Cardiac septum (tissue), 1 donor: ENCODE measurements at regions not wholly inside any gene's neighbourhood (a gene's known extent, or its start where the extent isn't known, plus 50 kb on each side); places are given as distances from the start of the nearest gene placed in this dataset.

Experiments
- DNase-seq: peaks from one replicate; pipeline ENCODE4 v3.0.0-alpha.2; 2020; ENCODE audit warnings: low spot score
- intact Hi-C: fragments of 100-400 bp; cut with DNase I; formaldehyde crosslinking; loops from one replicate; pipeline ENCODE4 v1.14.0; 2022
- donor health status: DM: no; HTN: no; CAD: no.

- DNase-seq, result no peak
- intact Hi-C loops, result no loop called here
Measured at GRCh38 chr13:73372666-73373627, 314.1 kb downstream of the KLF5 start.

DNA sequence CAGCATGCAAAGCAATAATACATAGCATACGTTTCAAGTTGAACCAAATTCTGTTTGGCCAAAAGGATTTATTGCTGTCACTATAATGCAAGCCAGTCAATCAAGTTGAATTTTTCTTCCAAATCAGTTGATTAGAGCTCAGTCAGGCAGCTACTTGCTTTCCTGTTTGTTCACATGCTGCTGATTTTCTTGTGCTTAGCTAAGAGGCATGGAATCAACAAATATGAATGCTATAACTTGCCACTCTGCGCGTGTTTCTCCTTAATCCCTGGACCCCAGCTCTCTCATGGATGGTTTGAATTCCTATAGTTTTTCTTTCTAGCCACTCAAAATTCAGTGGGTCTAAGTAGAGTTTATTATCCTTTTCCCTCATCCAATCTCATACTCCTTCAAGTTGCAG is 311.3 kb downstream of the KLF5 start:
- intact Hi-C loops, result no loop called here
- DNase-seq, result no peak

DNA sequence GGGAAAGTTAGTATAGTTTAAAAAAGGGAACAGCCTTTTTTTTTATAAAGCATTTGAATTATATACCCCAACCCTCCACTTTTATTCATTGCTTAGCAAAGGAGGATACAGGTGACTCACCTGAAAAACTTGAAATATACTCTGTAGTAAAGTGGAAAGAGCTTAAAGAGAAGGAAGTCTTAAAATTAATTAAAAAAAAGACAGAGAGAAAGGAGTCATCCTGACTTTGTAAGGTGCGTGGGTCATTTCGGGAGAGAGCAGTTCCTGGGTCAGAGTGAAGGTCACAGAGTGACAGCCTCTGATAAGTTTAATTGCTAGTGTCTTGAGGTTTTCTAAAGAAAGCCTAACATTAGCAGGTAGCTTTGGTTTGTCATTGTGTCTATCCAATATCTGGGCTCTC is 310.3 kb downstream of the KLF5 start:
- no peak for DNase-seq
- intact Hi-C loops, result no loop called here

- no peak for DNase-seq
- intact Hi-C loops, result no loop called here
Measured at GRCh38 chr13:73368608-73369007, 309.8 kb downstream of the KLF5 start.

DNA sequence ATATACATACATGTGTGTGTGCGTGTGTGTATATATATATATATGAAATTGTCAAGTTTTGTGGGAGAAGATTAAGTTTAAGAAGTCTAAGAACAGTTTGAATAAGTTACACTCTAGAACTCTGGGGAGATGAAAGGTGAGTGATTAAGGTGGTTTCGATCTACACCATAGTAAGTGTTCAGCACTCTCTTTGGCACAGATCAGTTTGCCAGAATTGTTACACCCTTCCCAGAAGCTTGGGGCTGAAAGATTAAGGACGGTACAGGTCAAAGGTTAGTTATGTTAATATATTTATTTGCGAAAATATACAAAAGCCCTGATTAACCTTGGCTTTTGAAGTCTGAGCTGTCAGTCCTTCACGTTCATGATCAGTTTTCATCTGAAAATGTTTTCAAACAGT is 309.1 kb downstream of the KLF5 start:
- intact Hi-C loops, result no loop called here

DNA sequence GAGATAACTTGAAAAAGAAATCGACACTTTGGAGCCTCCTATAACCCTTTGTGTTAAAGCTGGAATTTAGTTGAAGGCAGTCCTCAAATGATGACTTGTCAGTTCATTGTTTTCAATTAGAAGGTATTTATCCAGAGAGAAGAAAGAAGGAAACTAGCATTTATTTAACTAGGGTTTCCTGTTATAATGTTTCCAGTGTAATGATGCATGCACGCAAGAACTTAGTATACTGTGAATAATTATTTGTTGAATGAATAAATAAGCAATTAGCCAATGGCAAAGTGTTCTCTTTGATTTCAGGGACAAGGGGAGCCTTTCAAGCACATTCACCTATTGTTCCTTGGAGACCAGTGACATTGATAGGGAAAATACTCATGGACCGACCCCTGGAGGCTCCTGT is 307.4 kb downstream of the KLF5 start:
- DNase-seq, result no peak
- intact Hi-C loops, result no loop called here

More for the DNA sequence above, 309.1 kb downstream of the KLF5 start:
- no peak for DNase-seq

- intact Hi-C loops, result no loop called here
- no peak for DNase-seq
Measured at GRCh38 chr13:73365681-73366080, 306.9 kb downstream of the KLF5 start.

DNA sequence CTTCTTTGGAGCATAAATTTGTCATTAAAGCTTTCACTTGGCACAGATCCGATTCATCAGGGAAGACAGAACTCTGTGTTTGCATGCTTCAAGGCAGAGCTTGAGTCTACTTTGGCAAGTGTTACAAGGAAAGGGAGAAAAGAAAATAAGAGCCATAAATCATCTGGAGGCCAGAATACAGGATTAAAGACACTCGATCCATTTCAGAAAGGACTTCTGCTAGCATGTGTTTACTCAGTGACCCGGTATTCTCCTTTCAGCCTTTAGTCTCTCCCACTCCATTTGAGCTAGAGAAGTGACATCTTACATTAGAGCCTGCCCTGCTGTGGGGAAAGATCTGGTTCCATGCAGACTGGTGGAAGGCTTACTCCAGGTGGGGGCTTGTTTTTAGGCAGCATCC is 306.4 kb downstream of the KLF5 start:
- intact Hi-C loops, result no loop called here
- DNase-seq, result no peak

DNA sequence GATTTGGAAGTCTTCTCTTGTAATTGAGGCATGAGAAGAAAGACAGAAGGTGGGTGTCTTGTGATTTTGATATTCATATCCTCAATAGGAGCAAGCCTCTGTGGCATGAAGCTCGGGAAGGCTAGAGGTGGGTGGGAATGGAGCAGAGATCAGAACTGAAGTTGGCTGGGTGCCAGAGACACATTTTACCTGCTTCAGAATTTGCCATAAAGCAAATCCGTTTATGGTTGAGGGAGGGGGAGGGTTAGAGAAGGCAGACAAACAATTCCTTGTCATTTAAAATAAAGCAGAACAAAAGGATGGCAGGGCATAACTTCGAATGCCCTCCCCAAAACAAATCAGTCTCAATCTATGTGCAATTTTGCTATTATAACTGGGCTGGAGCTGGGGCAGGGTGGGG is 305.9 kb downstream of the KLF5 start:
- intact Hi-C loops, result no loop called here
- DNase-seq, result no peak

DNA sequence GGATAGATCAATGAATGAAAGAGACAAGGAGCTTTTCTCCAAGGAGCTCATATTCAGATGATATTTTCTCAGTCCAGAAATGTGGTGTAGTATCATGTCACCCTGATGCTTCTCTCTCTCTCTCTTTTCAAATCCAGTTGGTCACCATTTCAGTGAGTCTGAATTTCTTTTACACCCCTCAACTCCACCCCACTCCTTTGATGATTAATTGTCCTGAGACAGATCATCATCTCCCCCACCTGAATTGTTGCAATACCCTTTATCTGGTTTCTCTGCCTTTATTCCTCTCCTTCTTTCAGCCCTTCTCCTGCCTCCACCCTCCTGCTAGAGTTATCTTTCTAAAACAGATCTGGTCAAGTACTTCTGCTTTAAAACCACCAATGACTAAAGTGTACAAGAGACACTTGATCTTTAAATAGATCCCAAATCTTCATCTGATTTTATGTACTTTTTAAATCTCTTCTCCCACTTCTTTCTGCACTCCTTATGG is 299.8 kb downstream of the KLF5 start:
- intact Hi-C loops, result no loop called here
- DNase-seq, result no peak

DNA sequence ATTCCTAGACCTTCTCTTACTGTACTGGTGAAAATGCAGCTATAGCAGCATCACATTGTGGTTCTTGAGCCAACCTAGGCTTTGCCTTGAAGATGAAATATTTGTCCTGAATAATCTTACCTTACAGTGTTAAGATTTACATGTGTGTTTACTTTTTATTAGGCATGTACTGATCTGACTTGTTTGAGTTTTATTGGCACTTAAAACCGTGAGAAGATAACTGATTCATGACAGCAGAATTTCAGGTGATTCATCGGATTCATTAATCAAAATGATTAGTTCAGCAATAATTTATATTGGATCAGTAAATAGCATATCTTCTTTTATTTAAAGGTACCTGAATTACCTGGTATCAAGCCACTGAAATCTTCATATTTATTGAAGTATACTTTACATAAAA is 296.3 kb downstream of the KLF5 start:
- DNase-seq, result no peak
- intact Hi-C loops, result no loop called here

DNA sequence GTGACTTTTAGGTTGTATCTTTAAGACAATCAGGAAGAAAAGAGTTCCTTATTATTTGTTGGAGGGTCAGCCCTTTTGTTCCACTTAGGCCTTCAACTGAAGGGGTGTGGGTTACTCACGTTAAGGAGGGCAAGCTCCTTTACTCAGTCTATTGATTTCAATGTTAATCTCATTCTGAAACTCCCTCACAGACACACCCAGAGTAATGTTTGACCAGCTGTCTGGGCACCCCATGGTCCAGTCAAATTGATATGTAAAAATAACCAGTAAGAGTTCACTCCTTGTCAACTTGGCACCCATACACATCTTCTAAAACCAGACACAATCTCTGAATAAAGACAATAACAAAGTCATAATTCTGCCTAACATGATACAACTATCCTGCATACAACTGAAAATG is 292.9 kb downstream of the KLF5 start:
- DNase-seq, result no peak
- intact Hi-C loops, result no loop called here

DNA sequence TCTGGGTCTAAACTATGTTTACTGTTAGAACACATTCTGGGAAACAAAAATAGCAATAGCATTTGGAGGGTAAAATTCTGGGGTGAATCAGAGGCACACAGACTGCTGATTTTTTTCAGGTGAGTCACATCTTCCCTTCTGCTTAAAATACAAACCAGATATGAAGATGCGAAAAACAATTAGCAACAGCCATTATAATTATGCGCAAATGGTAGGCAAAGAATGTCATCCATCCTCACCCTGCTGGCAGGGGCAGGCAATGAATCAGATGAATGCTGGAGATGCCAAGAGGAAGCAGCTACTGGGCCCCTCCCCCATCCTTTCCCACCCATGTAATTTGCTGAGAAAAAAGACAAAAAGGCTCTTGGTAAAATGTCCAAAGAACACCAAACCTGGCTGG is 282.9 kb downstream of the KLF5 start:
- intact Hi-C loops, result no loop called here
- no peak for DNase-seq

DNA sequence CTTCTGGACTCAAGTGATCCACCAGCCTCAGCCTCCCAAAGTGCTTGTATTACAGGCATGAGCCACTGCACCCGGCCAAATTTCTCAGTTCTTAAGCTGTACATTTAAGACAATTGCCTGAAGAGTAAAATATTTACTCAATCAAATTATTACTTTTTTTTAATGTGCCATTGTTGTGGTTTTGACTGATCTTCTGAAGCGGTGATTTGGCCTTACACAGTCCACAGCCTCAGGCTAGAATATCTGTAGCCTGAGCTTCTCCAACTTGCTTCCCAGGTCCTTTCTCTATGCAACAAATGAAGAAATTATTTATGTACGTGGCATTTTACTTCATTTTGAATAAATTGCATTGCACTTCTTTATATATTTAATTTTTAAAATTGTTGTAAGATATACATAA is 281.3 kb downstream of the KLF5 start:
- intact Hi-C loops, result no loop called here
- DNase-seq, result no peak

- intact Hi-C loops, result no loop called here
- DNase-seq, result no peak
Measured at GRCh38 chr13:73339086-73339485, 280.3 kb downstream of the KLF5 start.

DNA sequence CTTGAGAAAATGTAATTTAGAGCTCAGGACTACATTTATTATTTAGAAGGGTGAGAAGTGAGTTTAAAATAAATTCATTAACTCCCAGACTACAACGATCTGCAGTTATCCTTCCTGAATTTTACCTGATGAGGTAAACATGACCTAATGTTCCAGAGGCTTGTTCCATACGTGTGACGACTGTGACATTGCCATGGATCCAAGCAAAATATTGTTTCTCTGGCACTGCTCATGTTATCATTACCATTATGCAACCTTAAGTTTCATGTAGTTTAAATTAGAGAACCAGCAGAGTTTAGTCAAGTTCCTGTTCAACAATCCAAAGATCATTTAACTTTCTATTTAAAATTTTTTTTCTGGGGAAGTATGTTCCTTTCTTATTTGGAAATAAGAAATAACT is 279.6 kb downstream of the KLF5 start:
- intact Hi-C loops, result no loop called here
- no peak for DNase-seq

- DNase-seq, result no peak
- intact Hi-C loops, result no loop called here
Measured at GRCh38 chr13:73337532-73337931, 278.7 kb downstream of the KLF5 start.

- DNase-seq, result no peak
- intact Hi-C loops, result no loop called here
Measured at GRCh38 chr13:73336773-73337172, 278.0 kb downstream of the KLF5 start.

DNA sequence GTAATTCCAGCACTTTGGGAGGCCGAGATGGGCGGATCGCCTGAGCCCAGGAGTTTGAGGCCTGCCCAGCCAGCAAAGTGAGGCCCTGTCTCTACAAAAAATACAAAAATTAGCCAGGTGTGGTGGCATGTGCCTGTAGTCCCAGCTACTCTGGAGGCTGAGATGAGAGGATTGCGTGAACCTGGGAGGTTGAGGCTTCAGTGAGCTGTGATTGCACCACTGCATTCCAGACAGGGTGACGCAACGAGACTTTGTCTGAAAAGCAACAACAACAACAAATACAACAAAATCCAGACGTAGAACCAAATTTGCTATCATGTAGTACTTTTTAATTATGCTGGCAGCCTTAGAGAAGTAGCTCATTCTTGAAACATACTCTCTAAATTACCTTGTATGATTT is 277.1 kb downstream of the KLF5 start:
- DNase-seq, result no peak
- intact Hi-C loops, result no loop called here

GRCh38 chr13:73335210-73335609 is 276.4 kb downstream of the KLF5 start:
- no peak for DNase-seq
- intact Hi-C loops, result no loop called here

- intact Hi-C loops, result no loop called here
- DNase-seq, result no peak
Measured at GRCh38 chr13:73334445-73334844, 275.6 kb downstream of the KLF5 start.

- no peak for DNase-seq
- intact Hi-C loops, result no loop called here
Measured at GRCh38 chr13:73331556-73331955, 272.8 kb downstream of the KLF5 start.
